Liver (tissue), 7 donors: ENCODE measurements at regions not wholly inside any gene's neighbourhood (a gene's known extent, or its start where the extent isn't known, plus 50 kb on each side); places are given as distances from the start of the nearest gene placed in this dataset.

Experiments
- DNase-seq: peaks from one replicate; pipeline ENCODE4 v3.0.0-alpha.2; 2017; ENCODE audit warnings: low spot score
- H3K27ac ChIP-seq, 2 donors: one replicate each; pipeline ENCODE4 v1.7.0; 2013; ENCODE audit warnings: inconsistent platforms in 2 of 2, low read length in 2 of 2, control low read depth in 1 of 2, low read depth in 1 of 2, mild to moderate bottlenecking in 1 of 2
- H3K27me3 ChIP-seq, 4 donors: one replicate each; pipeline versions ENCODE4 v1.6.1 to v1.7.0; 2013; ENCODE audit warnings: low read length in 3 of 4, inconsistent platforms in 1 of 4, mild to moderate bottlenecking in 1 of 4, moderate library complexity in 1 of 4; ENCODE audit not compliant: control insufficient read depth in 4 of 4, insufficient read depth in 4 of 4
- H3K36me3 ChIP-seq, 4 donors: one replicate each; pipeline versions ENCODE4 v1.6.1 to v1.7.0; 2013; ENCODE audit warnings: low read length in 3 of 4, mild to moderate bottlenecking in 3 of 4, low read depth in 1 of 4, moderate library complexity in 1 of 4; ENCODE audit not compliant: control insufficient read depth in 4 of 4, insufficient read depth in 3 of 4
- H3K4me1 ChIP-seq, 4 donors: one replicate each; pipeline versions ENCODE4 v1.6.1 to v1.7.0; 2013; ENCODE audit warnings: low read length in 3 of 4, mild to moderate bottlenecking in 3 of 4, moderate library complexity in 1 of 4; ENCODE audit not compliant: control insufficient read depth in 4 of 4, insufficient read depth in 4 of 4
- H3K4me3 ChIP-seq, 3 donors: one replicate each; pipeline versions ENCODE4 v1.6.1 to v1.7.0; 2013; ENCODE audit warnings: low read length in 3 of 3, control low read depth in 1 of 3, low read depth in 1 of 3, mild to moderate bottlenecking in 1 of 3
- H3K9ac ChIP-seq, 2 donors: one replicate each; pipeline ENCODE4 v1.7.0; 2013; ENCODE audit warnings: low read length in 2 of 2, mild to moderate bottlenecking in 2 of 2, moderate library complexity in 2 of 2, control low read depth in 1 of 2, low read depth in 1 of 2
- H3K9me3 ChIP-seq, 4 donors: one replicate each; pipeline versions ENCODE4 v1.6.1 to v1.7.0; 2013; ENCODE audit warnings: low read length in 3 of 4; ENCODE audit not compliant: control insufficient read depth in 4 of 4
- ATF3 ChIP-seq: IDR thresholded peaks from 2 replicates; pipeline ENCODE4 v1.6.1; 2016; ENCODE audit warnings: antibody characterized with exemption
- FOXA1 ChIP-seq: IDR thresholded peaks from 2 replicates; pipeline ENCODE4 v1.6.1; 2016; ENCODE audit warnings: antibody characterized with exemption
- FOXA2 ChIP-seq: IDR thresholded peaks from 2 replicates; pipeline ENCODE4 v1.6.1; 2016; ENCODE audit warnings: antibody characterized with exemption
- HNF4A ChIP-seq, 2 donors: conservative IDR thresholded peaks; 2 replicates each; pipeline ENCODE4 v1.6.1; 2016; ENCODE audit warnings: antibody characterized with exemption in 2 of 2, mild to moderate bottlenecking in 2 of 2
- HNF4G ChIP-seq: IDR thresholded peaks from 2 replicates; pipeline ENCODE4 v1.6.1; 2016; ENCODE audit warnings: antibody characterized with exemption
- JUND ChIP-seq, 2 donors: IDR thresholded peaks; 2 replicates each; pipeline ENCODE4 v1.6.1; 2016; ENCODE audit warnings: antibody characterized with exemption in 2 of 2
- RAD21 ChIP-seq, 2 donors: IDR thresholded peaks; 2 replicates each; pipeline ENCODE4 v1.6.1; 2016; ENCODE audit warnings: antibody characterized with exemption in 2 of 2, mild to moderate bottlenecking in 2 of 2
- REST ChIP-seq: IDR thresholded peaks from 2 replicates; pipeline ENCODE4 v1.6.1; 2016; ENCODE audit warnings: antibody characterized with exemption, mild to moderate bottlenecking
- RXRA ChIP-seq, 2 donors: IDR thresholded peaks; 2 replicates each; pipeline ENCODE4 v1.6.1; 2017 to 2018; ENCODE audit warnings: antibody characterized with exemption in 2 of 2, mild to moderate bottlenecking in 1 of 2
- SP1 ChIP-seq: IDR thresholded peaks from 2 replicates; pipeline ENCODE4 v1.6.1; 2018; ENCODE audit warnings: antibody characterized with exemption, mild to moderate bottlenecking
- TAF1 ChIP-seq: conservative IDR thresholded peaks from 2 replicates; pipeline ENCODE4 v1.6.1; 2016; ENCODE audit warnings: antibody characterized with exemption, mild to moderate bottlenecking
- ZBTB33 ChIP-seq: IDR thresholded peaks from 2 replicates; pipeline ENCODE4 v1.6.1; 2016; ENCODE audit warnings: antibody characterized with exemption
- WGBS: extraction: QIAGEN DNeasy Blood & Tissue Kit; methylation state at CpG from one replicate; pipeline ENCODE4 v1.1.7; 2013; 5-methylcytosine and 5-hydroxymethylcytosine counted together
- donor health status: healthy.
- donor health status: healthy.
- donor health status: healthy.
- donor health status: healthy.

- no peak for TF ChIP-seq REST
Measured at GRCh38 chr3:30201715-30202114, 404.7 kb upstream of the TGFBR2 start (continued).

- H3K27me3 ChIP-seq, result no peaks in the 10 kb centered on the region
- H3K4me3 ChIP-seq, result no peak overlapping the region
- no peaks in the 10 kb centered on the region for H3K36me3 ChIP-seq
- H3K4me1 ChIP-seq, result no peaks in the 10 kb centered on the region
- no peaks in the 10 kb centered on the region for H3K9me3 ChIP-seq
- no peak for DNase-seq
- WGBS, result 96% methylated on average over 2 of the region's 2 CpGs
- H3K9ac ChIP-seq, result no peak overlapping the region
- no peak for TF ChIP-seq RXRA (IDR thresholded peaks at IDR 0.05)
- no peak for TF ChIP-seq ATF3
- TF ChIP-seq HNF4A (conservative IDR thresholded peaks at IDR 0.05), result no peak
- TF ChIP-seq HNF4G, result no peak
- TF ChIP-seq RAD21 (IDR thresholded peaks at IDR 0.05), result no peak
- TF ChIP-seq TAF1, result no peak
- no peak for TF ChIP-seq FOXA2
- no peak overlapping the region for H3K27ac ChIP-seq
Measured at GRCh38 chr3:30203301-30203700, 403.1 kb upstream of the TGFBR2 start.

GRCh38 chr3:30204126-30204525 is 402.3 kb upstream of the TGFBR2 start:
- no peak for DNase-seq

More at GRCh38 chr3:30204126-30204525, 402.3 kb upstream of the TGFBR2 start:
- Histone ChIP-seq H3K9me3 (no peaks in the 10 kb centered on the region), H3K9ac (no peak overlapping the region), H3K36me3 (no peaks in the 10 kb centered on the region), H3K27me3 (no peaks in the 10 kb centered on the region), H3K4me1 (no peaks in the 10 kb centered on the region), H3K4me3 (no peak overlapping the region), H3K27ac (no peak overlapping the region)
- TF ChIP-seq REST (no peak), TAF1 (no peak), JUND (IDR thresholded peaks at IDR 0.05) (no peak), ZBTB33 (no peak), FOXA1 (no peak), SP1 (no peak)
